Activated naive CD8-positive, alpha-beta T cell treated with anti-CD3 and anti-CD28 coated beads for 36 hours (primary cell): ENCODE measurements at regions not wholly inside any gene's neighbourhood (a gene's known extent, or its start where the extent isn't known, plus 50 kb on each side); places are given as distances from the start of the nearest gene placed in this dataset.
"Not testable (repeated sequence)": the region's sequence is repeated elsewhere in the genome, so short reads cannot be mapped to it uniquely, and the experiment has no call there.

ENCODE experiments used
- DNase-seq: peaks from one replicate; pipeline ENCODE4 v3.0.0; 2021
- H3K27ac Mint-ChIP-seq: one replicate; pipeline ENCODE4 v1.8.0; 2022; ENCODE audit warnings: mild to moderate bottlenecking, moderate library complexity, mixed read lengths
- H3K27me3 Mint-ChIP-seq: one replicate; pipeline ENCODE4 v1.8.0; 2022; ENCODE audit warnings: mild to moderate bottlenecking, mixed read lengths
- H3K36me3 Mint-ChIP-seq: one replicate; pipeline ENCODE4 v1.8.0; 2021; ENCODE audit warnings: mild to moderate bottlenecking, mixed read lengths
- H3K4me1 Mint-ChIP-seq: one replicate; pipeline ENCODE4 v1.8.0; 2021; ENCODE audit warnings: mixed read lengths
- H3K4me3 Mint-ChIP-seq: one replicate; pipeline ENCODE4 v1.8.0; 2022; ENCODE audit warnings: mild to moderate bottlenecking, moderate library complexity, mixed read lengths
- H3K9me3 Mint-ChIP-seq: one replicate; pipeline ENCODE4 v1.8.0; 2022; ENCODE audit warnings: mixed read lengths

- Mint-ChIP-seq H3K27me3 (no peaks in the 10 kb centered on the region), H3K27ac (no peak overlapping the region), H3K36me3 (no peaks in the 10 kb centered on the region), H3K4me3 (no peak overlapping the region), H3K4me1 (no peaks in the 10 kb centered on the region), H3K9me3 (peaks cover 21% of the 10 kb centered on the region)
- no peak for DNase-seq
Observed at GRCh38 chr2:80987466-80987865, 682.9 kb upstream of the LRRTM1 start.

- H3K4me1 Mint-ChIP-seq, result no peaks in the 10 kb centered on the region
- no peaks in the 10 kb centered on the region for H3K36me3 Mint-ChIP-seq
- H3K27me3 Mint-ChIP-seq, result no peaks in the 10 kb centered on the region
- DNase-seq, result no peak
- H3K27ac Mint-ChIP-seq, result no peak overlapping the region
- H3K4me3 Mint-ChIP-seq, result no peak overlapping the region
- H3K9me3 Mint-ChIP-seq, result peaks cover 20% of the 10 kb centered on the region
Observed at GRCh38 chr2:80969900-80970299, 665.3 kb upstream of the LRRTM1 start.

GRCh38 chr2:80968450-80968849, 663.9 kb upstream of the LRRTM1 start:
- DNase-seq, result no peak
- Mint-ChIP-seq H3K27me3 (no peaks in the 10 kb centered on the region), H3K27ac (no peak overlapping the region), H3K4me3 (no peak overlapping the region), H3K9me3 (peaks cover 18% of the 10 kb centered on the region), H3K36me3 (no peaks in the 10 kb centered on the region), H3K4me1 (no peaks in the 10 kb centered on the region)

GRCh38 chr2:80947601-80948130, 643.1 kb upstream of the LRRTM1 start:
- peaks cover 7% of the 10 kb centered on the region for H3K9me3 Mint-ChIP-seq
- no peaks in the 10 kb centered on the region for H3K36me3 Mint-ChIP-seq
- H3K4me3 Mint-ChIP-seq, result no peak overlapping the region
- DNase-seq, result no peak
- H3K27ac Mint-ChIP-seq, result no peak overlapping the region
- H3K27me3 Mint-ChIP-seq, result no peaks in the 10 kb centered on the region
- H3K4me1 Mint-ChIP-seq, result no peaks in the 10 kb centered on the region

GRCh38 chr2:80943487-80943886, 638.9 kb upstream of the LRRTM1 start:
- no peak for DNase-seq
- no peak overlapping the region for H3K4me3 Mint-ChIP-seq
- H3K9me3 Mint-ChIP-seq, result peaks cover 5% of the 10 kb centered on the region
- H3K27me3 Mint-ChIP-seq, result no peaks in the 10 kb centered on the region
- no peaks in the 10 kb centered on the region for H3K36me3 Mint-ChIP-seq
- no peaks in the 10 kb centered on the region for H3K4me1 Mint-ChIP-seq
- no peak overlapping the region for H3K27ac Mint-ChIP-seq

- no peak overlapping the region for H3K4me3 Mint-ChIP-seq
- H3K9me3 Mint-ChIP-seq, result peaks cover 12% of the 10 kb centered on the region
- H3K4me1 Mint-ChIP-seq, result no peaks in the 10 kb centered on the region
- no peak for DNase-seq
- no peaks in the 10 kb centered on the region for H3K27me3 Mint-ChIP-seq
- H3K36me3 Mint-ChIP-seq, result no peaks in the 10 kb centered on the region
- H3K27ac Mint-ChIP-seq, result no peak overlapping the region
Observed at GRCh38 chr2:80942766-80943165, 638.2 kb upstream of the LRRTM1 start.

GRCh38 chr2:80938463-80938862, 633.9 kb upstream of the LRRTM1 start:
- Mint-ChIP-seq H3K27me3 (no peaks in the 10 kb centered on the region), H3K4me3 (no peak overlapping the region), H3K27ac (no peak overlapping the region), H3K4me1 (no peaks in the 10 kb centered on the region), H3K36me3 (no peaks in the 10 kb centered on the region), H3K9me3 (peaks cover 19% of the 10 kb centered on the region)
- DNase-seq, result no peak

GRCh38 chr2:80931820-80932219, 627.3 kb upstream of the LRRTM1 start:
- H3K36me3 Mint-ChIP-seq, H3K27ac Mint-ChIP-seq, H3K4me3 Mint-ChIP-seq, DNase-seq, H3K27me3 Mint-ChIP-seq, H3K4me1 Mint-ChIP-seq: not testable (repeated sequence)
- peaks cover 19% of the 10 kb centered on the region for H3K9me3 Mint-ChIP-seq

- Mint-ChIP-seq H3K4me3 (no peak overlapping the region), H3K27ac (no peak overlapping the region), H3K4me1 (no peaks in the 10 kb centered on the region), H3K36me3 (no peaks in the 10 kb centered on the region), H3K9me3 (peaks cover 15% of the 10 kb centered on the region), H3K27me3 (no peaks in the 10 kb centered on the region)
- DNase-seq, result no peak
Observed at GRCh38 chr2:80930777-80931176, 626.2 kb upstream of the LRRTM1 start.

GRCh38 chr2:80926168-80926567, 621.6 kb upstream of the LRRTM1 start:
- no peak overlapping the region for H3K27ac Mint-ChIP-seq
- no peak overlapping the region for H3K4me3 Mint-ChIP-seq
- no peak for DNase-seq
- H3K27me3 Mint-ChIP-seq, result no peaks in the 10 kb centered on the region
- H3K4me1 Mint-ChIP-seq, result no peaks in the 10 kb centered on the region
- peaks cover 14% of the 10 kb centered on the region for H3K9me3 Mint-ChIP-seq
- H3K36me3 Mint-ChIP-seq, result no peaks in the 10 kb centered on the region

- H3K4me1 Mint-ChIP-seq, result no peaks in the 10 kb centered on the region
Observed at GRCh38 chr2:80896576-80896975, 592.0 kb upstream of the LRRTM1 start.

GRCh38 chr2:80894486-80894885, 589.9 kb upstream of the LRRTM1 start:
- Mint-ChIP-seq H3K27me3 (no peaks in the 10 kb centered on the region), H3K9me3 (peaks cover 3% of the 10 kb centered on the region), H3K4me1 (no peaks in the 10 kb centered on the region), H3K36me3 (no peaks in the 10 kb centered on the region), H3K4me3 (no peak overlapping the region), H3K27ac (no peak overlapping the region)
- no peak for DNase-seq

More at GRCh38 chr2:80896576-80896975, 592.0 kb upstream of the LRRTM1 start:
- DNase-seq, result no peak
- Mint-ChIP-seq H3K27ac (no peak overlapping the region), H3K27me3 (no peaks in the 10 kb centered on the region), H3K9me3 (peaks cover 4% of the 10 kb centered on the region), H3K4me3 (no peak overlapping the region), H3K36me3 (no peaks in the 10 kb centered on the region)

- Mint-ChIP-seq H3K27me3 (no peaks in the 10 kb centered on the region), H3K36me3 (no peaks in the 10 kb centered on the region), H3K27ac (no peak overlapping the region), H3K4me3 (no peak overlapping the region), H3K4me1 (no peaks in the 10 kb centered on the region), H3K9me3 (peaks cover 3% of the 10 kb centered on the region)
- no peak for DNase-seq
Observed at GRCh38 chr2:80893711-80894110, 589.2 kb upstream of the LRRTM1 start.

- peaks cover 4% of the 10 kb centered on the region for H3K9me3 Mint-ChIP-seq
- no peak overlapping the region for H3K27ac Mint-ChIP-seq
- H3K4me1 Mint-ChIP-seq, result no peaks in the 10 kb centered on the region
- H3K36me3 Mint-ChIP-seq, result no peaks in the 10 kb centered on the region
- no peak overlapping the region for H3K4me3 Mint-ChIP-seq
- no peak for DNase-seq
- no peaks in the 10 kb centered on the region for H3K27me3 Mint-ChIP-seq
Observed at GRCh38 chr2:80889009-80889408, 584.5 kb upstream of the LRRTM1 start.

- Mint-ChIP-seq H3K27ac (no peak overlapping the region), H3K9me3 (peaks cover 4% of the 10 kb centered on the region), H3K4me1 (no peaks in the 10 kb centered on the region), H3K36me3 (no peaks in the 10 kb centered on the region), H3K27me3 (no peaks in the 10 kb centered on the region), H3K4me3 (no peak overlapping the region)
- DNase-seq, result no peak
Observed at GRCh38 chr2:80887841-80888378, 583.4 kb upstream of the LRRTM1 start.

GRCh38 chr2:80874374-80874773, 569.8 kb upstream of the LRRTM1 start:
- no peaks in the 10 kb centered on the region for H3K36me3 Mint-ChIP-seq
- DNase-seq, result no peak
- H3K9me3 Mint-ChIP-seq, result peaks cover 12% of the 10 kb centered on the region
- no peaks in the 10 kb centered on the region for H3K4me1 Mint-ChIP-seq
- no peaks in the 10 kb centered on the region for H3K27me3 Mint-ChIP-seq
- no peak overlapping the region for H3K4me3 Mint-ChIP-seq
- H3K27ac Mint-ChIP-seq, result no peak overlapping the region
